Activated naive CD8-positive, alpha-beta T cell treated with anti-CD3 and anti-CD28 coated beads, Interleukin-2, amount 10 ng/mL, durations not matched to agents 7 days and 5 days (primary cell): ENCODE measurements at regions not wholly inside any gene's neighbourhood (a gene's known extent, or its start where the extent isn't known, plus 50 kb on each side); places are given as distances from the start of the nearest gene placed in this dataset.

Experiments used
- ATAC-seq: fragments of 150-1000 bp; cut with Tn5 transposase; one replicate; pipeline ENCODE4 v1.10.0; 2021; ENCODE audit warnings: low read depth, moderate library complexity
- POLR2A ChIA-PET: fragments of 350-600 bp; sonication (Branson Sonifier 250); formaldehyde crosslinking; loops from one replicate; lab custom pipeline; 2021; ENCODE audit warnings: antibody characterized with exemption; lab: Charles Lee
- DNase-seq: peaks from one replicate; pipeline ENCODE4 v3.0.0; 2021
- H3K27ac Mint-ChIP-seq: one replicate; pipeline ENCODE4 v1.8.0; 2022; ENCODE audit warnings: mild to moderate bottlenecking, mixed read lengths
- H3K27me3 Mint-ChIP-seq: one replicate; pipeline ENCODE4 v1.8.0; 2022; ENCODE audit warnings: mild to moderate bottlenecking, moderate library complexity, mixed read lengths
- H3K36me3 Mint-ChIP-seq: one replicate; pipeline ENCODE4 v1.8.0; 2021; ENCODE audit warnings: mild to moderate bottlenecking, mixed read lengths
- H3K4me1 Mint-ChIP-seq: one replicate; pipeline ENCODE4 v1.8.0; 2021; ENCODE audit warnings: mixed read lengths
- H3K4me3 Mint-ChIP-seq: one replicate; pipeline ENCODE4 v1.8.0; 2022; ENCODE audit warnings: mild to moderate bottlenecking, moderate library complexity, mixed read lengths
- H3K9me3 Mint-ChIP-seq: one replicate; pipeline ENCODE4 v1.8.0; 2021; ENCODE audit warnings: mixed read lengths

GRCh38 chr18:37714691-37715090, 149.1 kb upstream of the CELF4 start:
- H3K27me3 Mint-ChIP-seq: no peaks in the 10 kb centered on the region
- POLR2A ChIA-PET: no interaction called here
- no peak overlapping the region for H3K27ac Mint-ChIP-seq
- H3K36me3 Mint-ChIP-seq: no peaks in the 10 kb centered on the region
- H3K4me3 Mint-ChIP-seq: no peak overlapping the region
- no peak for DNase-seq
- no peak for ATAC-seq
- no peaks in the 10 kb centered on the region for H3K4me1 Mint-ChIP-seq
- no peaks in the 10 kb centered on the region for H3K9me3 Mint-ChIP-seq

- Mint-ChIP-seq H3K4me3 (no peak overlapping the region), H3K27ac (no peak overlapping the region), H3K36me3 (no peaks in the 10 kb centered on the region), H3K27me3 (no peaks in the 10 kb centered on the region), H3K4me1 (no peaks in the 10 kb centered on the region), H3K9me3 (no peaks in the 10 kb centered on the region)
- ATAC-seq: no peak
- POLR2A ChIA-PET: no interaction called here
- DNase-seq: no peak
Observed at GRCh38 chr18:37712776-37713175, 147.2 kb upstream of the CELF4 start.

DNA sequence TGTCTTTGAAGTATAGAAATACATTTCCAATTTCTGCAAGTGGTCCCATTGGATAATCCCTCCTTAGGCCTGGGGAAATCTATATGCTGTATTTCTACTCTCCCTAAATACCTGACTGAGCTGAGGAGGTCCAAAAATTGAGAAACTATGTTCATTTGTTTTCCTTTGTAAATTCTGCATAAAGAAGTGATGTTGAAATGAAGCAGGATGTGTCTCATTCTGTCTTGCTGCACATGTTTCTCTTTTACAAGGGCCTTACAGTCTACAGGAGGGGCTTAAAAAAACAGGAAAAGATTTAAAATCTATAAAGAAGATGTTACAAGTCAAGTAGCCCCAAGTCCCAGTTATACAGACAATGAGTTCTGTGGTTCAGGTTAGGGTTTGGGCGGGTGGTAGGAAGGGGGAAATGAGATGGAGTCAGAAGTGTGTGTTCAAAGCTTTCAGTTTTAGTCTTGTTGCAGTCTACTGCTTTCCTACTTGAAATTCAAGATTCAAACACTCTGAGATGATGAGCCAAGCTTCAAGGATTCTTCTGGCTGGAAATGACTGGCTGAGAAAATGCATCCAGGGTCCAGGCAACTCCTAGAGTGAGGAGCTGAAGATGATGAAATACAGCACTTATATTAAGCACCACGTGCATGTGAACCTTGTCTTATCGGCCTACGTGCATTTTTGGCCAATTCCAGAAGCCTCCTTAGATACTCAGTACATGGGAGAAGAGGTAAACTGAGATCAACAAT, 146.3 kb upstream of the CELF4 start:
- POLR2A ChIA-PET: no interaction called here
- Mint-ChIP-seq H3K9me3 (no peaks in the 10 kb centered on the region), H3K4me3 (no peak overlapping the region)

GRCh38 chr18:37710726-37711125, 145.1 kb upstream of the CELF4 start:
- Mint-ChIP-seq H3K4me3 (no peak overlapping the region), H3K27ac (no peak overlapping the region)

More for the DNA sequence above, 146.3 kb upstream of the CELF4 start:
- Mint-ChIP-seq H3K4me1 (no peaks in the 10 kb centered on the region), H3K27ac (no peak overlapping the region), H3K36me3 (no peaks in the 10 kb centered on the region), H3K27me3 (no peaks in the 10 kb centered on the region)
- no peak for DNase-seq
- ATAC-seq: no peak

GRCh38 chr18:37709740-37710139, 144.1 kb upstream of the CELF4 start:
- ATAC-seq (no peak), DNase-seq (no peak)
- Mint-ChIP-seq H3K9me3 (no peaks in the 10 kb centered on the region), H3K4me3 (no peak overlapping the region), H3K27ac (no peak overlapping the region), H3K27me3 (no peaks in the 10 kb centered on the region), H3K36me3 (no peaks in the 10 kb centered on the region), H3K4me1 (no peaks in the 10 kb centered on the region)
- POLR2A ChIA-PET: no interaction called here

More at GRCh38 chr18:37710726-37711125, 145.1 kb upstream of the CELF4 start:
- no peak for DNase-seq
- Mint-ChIP-seq H3K27me3 (no peaks in the 10 kb centered on the region), H3K36me3 (no peaks in the 10 kb centered on the region), H3K4me1 (no peaks in the 10 kb centered on the region), H3K9me3 (no peaks in the 10 kb centered on the region)
- no peak for ATAC-seq
- POLR2A ChIA-PET: no interaction called here

DNA sequence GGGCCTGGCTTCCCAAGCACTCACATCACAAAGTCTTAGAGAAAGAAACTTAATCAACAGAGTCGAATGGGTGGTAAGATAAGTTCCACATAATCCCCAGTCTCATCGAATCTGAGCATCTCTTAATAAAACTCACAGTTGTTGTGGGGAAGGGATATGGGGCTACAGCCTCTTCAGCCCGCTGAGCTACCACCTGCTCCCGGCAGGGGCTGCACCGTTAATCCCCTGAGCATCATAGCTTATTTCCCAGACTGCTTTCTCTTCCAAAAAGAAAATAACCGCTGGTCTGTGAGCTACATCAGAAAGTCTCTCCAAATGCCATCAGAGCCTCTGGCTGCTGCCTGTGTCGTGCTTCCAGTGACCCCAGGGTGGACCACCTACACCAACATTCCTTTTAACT, 139.4 kb upstream of the CELF4 start:
- no peak overlapping the region for H3K4me3 Mint-ChIP-seq
- DNase-seq (no peak), ATAC-seq (no peak)
- POLR2A ChIA-PET: no interaction called here
- no peaks in the 10 kb centered on the region for H3K4me1 Mint-ChIP-seq
- H3K27ac Mint-ChIP-seq: no peak overlapping the region
- no peaks in the 10 kb centered on the region for H3K36me3 Mint-ChIP-seq
- H3K27me3 Mint-ChIP-seq: no peaks in the 10 kb centered on the region
- H3K9me3 Mint-ChIP-seq: no peaks in the 10 kb centered on the region

DNA sequence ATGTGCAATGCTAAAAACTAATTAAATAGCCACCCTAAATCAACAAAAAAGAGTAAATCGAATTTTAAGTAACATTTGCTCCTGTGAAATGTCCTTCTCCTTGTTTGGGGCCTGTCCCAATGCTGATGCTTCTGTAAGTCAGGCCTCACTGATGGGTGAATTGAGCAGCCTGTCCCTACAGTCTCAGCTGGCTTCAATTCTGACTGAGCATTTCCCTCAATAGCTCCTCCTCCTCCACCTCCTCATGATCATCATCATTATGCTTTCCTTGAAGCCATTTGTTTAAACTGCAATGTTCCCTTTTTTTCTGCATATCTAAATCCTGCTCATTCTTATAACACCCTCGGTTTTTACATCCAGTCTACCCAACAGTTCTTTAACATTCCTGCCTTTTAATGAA, 137.2 kb upstream of the CELF4 start:
- no peak for DNase-seq
- POLR2A ChIA-PET: no interaction called here

GRCh38 chr18:37701967-37702366, 136.4 kb upstream of the CELF4 start:
- Mint-ChIP-seq H3K4me1 (no peaks in the 10 kb centered on the region), H3K9me3 (no peaks in the 10 kb centered on the region), H3K36me3 (no peaks in the 10 kb centered on the region), H3K27me3 (no peaks in the 10 kb centered on the region), H3K27ac (no peak overlapping the region), H3K4me3 (no peak overlapping the region)
- DNase-seq: no peak
- ATAC-seq: no peak
- POLR2A ChIA-PET: no interaction called here

More for the DNA sequence above, 137.2 kb upstream of the CELF4 start:
- H3K4me1 Mint-ChIP-seq: no peaks in the 10 kb centered on the region
- no peak overlapping the region for H3K4me3 Mint-ChIP-seq
- H3K27ac Mint-ChIP-seq: no peak overlapping the region
- ATAC-seq: no peak
- no peaks in the 10 kb centered on the region for H3K27me3 Mint-ChIP-seq
- H3K9me3 Mint-ChIP-seq: no peaks in the 10 kb centered on the region
- H3K36me3 Mint-ChIP-seq: no peaks in the 10 kb centered on the region

DNA sequence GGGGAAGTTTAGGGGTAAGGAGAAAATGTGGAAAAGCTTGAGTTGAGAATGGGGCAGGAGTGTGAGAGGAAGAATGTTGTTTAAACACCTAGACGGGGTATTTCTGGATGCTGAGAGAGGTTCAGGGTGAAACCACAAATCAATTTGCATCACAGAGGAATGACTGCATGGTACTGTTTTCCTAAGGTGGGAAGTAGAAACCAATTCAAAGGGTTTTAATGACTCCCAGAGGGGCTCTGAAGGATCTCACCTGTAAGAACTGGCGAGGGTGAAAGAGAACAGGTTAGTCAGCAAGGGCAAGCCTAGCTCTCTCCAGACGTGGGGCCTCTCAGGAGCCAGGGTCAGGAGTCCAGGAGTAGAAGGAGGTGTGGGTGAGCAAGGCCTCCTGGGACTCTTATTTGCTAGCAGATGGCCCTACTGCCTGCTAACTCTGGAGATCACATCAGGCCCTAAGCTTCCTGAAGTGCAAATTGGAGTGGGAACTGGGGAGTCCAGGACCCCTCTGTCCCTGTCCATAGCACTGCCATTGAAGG, 133.0 kb upstream of the CELF4 start:
- no peaks in the 10 kb centered on the region for H3K36me3 Mint-ChIP-seq
- DNase-seq (no peak), ATAC-seq (no peak)
- POLR2A ChIA-PET: no interaction called here
- no peaks in the 10 kb centered on the region for H3K4me1 Mint-ChIP-seq
- no peaks in the 10 kb centered on the region for H3K27me3 Mint-ChIP-seq
- H3K27ac Mint-ChIP-seq: no peak overlapping the region
- H3K9me3 Mint-ChIP-seq: no peaks in the 10 kb centered on the region
- H3K4me3 Mint-ChIP-seq: no peak overlapping the region

- H3K36me3 Mint-ChIP-seq: no peaks in the 10 kb centered on the region
- no peak overlapping the region for H3K4me3 Mint-ChIP-seq
- no peaks in the 10 kb centered on the region for H3K27me3 Mint-ChIP-seq
- no peak overlapping the region for H3K27ac Mint-ChIP-seq
- DNase-seq: no peak
- POLR2A ChIA-PET: no interaction called here
- H3K4me1 Mint-ChIP-seq: no peaks in the 10 kb centered on the region
- no peak for ATAC-seq
- peaks cover 1% of the 10 kb centered on the region for H3K9me3 Mint-ChIP-seq
Observed at GRCh38 chr18:37694516-37694915, 128.9 kb upstream of the CELF4 start.

- Mint-ChIP-seq H3K4me3 (no peak overlapping the region), H3K36me3 (no peaks in the 10 kb centered on the region), H3K4me1 (no peaks in the 10 kb centered on the region), H3K27ac (no peak overlapping the region), H3K27me3 (no peaks in the 10 kb centered on the region), H3K9me3 (peaks cover 1% of the 10 kb centered on the region)
- ATAC-seq (no peak), DNase-seq (no peak)
- POLR2A ChIA-PET: no interaction called here
Observed at GRCh38 chr18:37691162-37691561, 125.6 kb upstream of the CELF4 start.

GRCh38 chr18:37689841-37690240, 124.2 kb upstream of the CELF4 start:
- POLR2A ChIA-PET: no interaction called here
- no peaks in the 10 kb centered on the region for H3K4me1 Mint-ChIP-seq
- no peak overlapping the region for H3K27ac Mint-ChIP-seq
- H3K9me3 Mint-ChIP-seq: peaks cover 1% of the 10 kb centered on the region
- DNase-seq: no peak
- H3K4me3 Mint-ChIP-seq: no peak overlapping the region
- H3K36me3 Mint-ChIP-seq: no peaks in the 10 kb centered on the region
- ATAC-seq: no peak
- no peaks in the 10 kb centered on the region for H3K27me3 Mint-ChIP-seq

GRCh38 chr18:37684590-37684989, 119.0 kb upstream of the CELF4 start:
- no peak for ATAC-seq
- no peaks in the 10 kb centered on the region for H3K4me1 Mint-ChIP-seq

GRCh38 chr18:37684183-37684582, 118.6 kb upstream of the CELF4 start:
- Mint-ChIP-seq H3K36me3 (no peaks in the 10 kb centered on the region), H3K4me3 (no peak overlapping the region), H3K9me3 (no peaks in the 10 kb centered on the region), H3K27ac (no peak overlapping the region), H3K4me1 (no peaks in the 10 kb centered on the region), H3K27me3 (no peaks in the 10 kb centered on the region)
- POLR2A ChIA-PET: no interaction called here
- DNase-seq (no peak), ATAC-seq (no peak)

More at GRCh38 chr18:37684590-37684989, 119.0 kb upstream of the CELF4 start:
- POLR2A ChIA-PET: no interaction called here
- DNase-seq: no peak
- Mint-ChIP-seq H3K27ac (no peak overlapping the region), H3K27me3 (no peaks in the 10 kb centered on the region), H3K4me3 (no peak overlapping the region), H3K36me3 (no peaks in the 10 kb centered on the region), H3K9me3 (no peaks in the 10 kb centered on the region)
